ENCODE measurements at regions not wholly inside any gene's neighbourhood (a gene's known extent, or its start where the extent isn't known, plus 50 kb on each side); places are given as distances from the start of the nearest gene placed in this dataset.

- TF ChIP-seq CTCF (conservative IDR thresholded peaks at IDR 0.05) (no peak), EZH2 (IDR thresholded peaks at IDR 0.05; ENCODE audit: low read depth) (no peak)
Observed at GRCh38 chr5:118302786-118303185, 685.6 kb downstream of the DTWD2 start.
